PC-3 (cell line): ENCODE measurements at regions not wholly inside any gene's neighbourhood (a gene's known extent, or its start where the extent isn't known, plus 50 kb on each side); places are given as distances from the start of the nearest gene placed in this dataset.

Experiments used
- ATAC-seq: fragments of 200-7000 bp; cut with Tn5 transposase; 2 replicates; pipeline ENCODE4 v1.9.1; 2020; ENCODE audit warnings: mild to moderate bottlenecking, moderate library complexity
- BruUV-seq: library from RNA; stranded (reverse); fragments of 400-500 nt; replicated peaks from 2 replicates; lab custom pipeline; 2021; lab: Mats Ljungman, UMichigan
- CTCF ChIA-PET: fragments of 300-600 bp; sonication (Branson Sonifier 250); formaldehyde crosslinking; loops from one replicate; lab custom pipeline; 2022; ENCODE audit warnings: antibody characterized with exemption; lab: Charles Lee
- POLR2A ChIA-PET: fragments of 300-600 bp; sonication (Branson Sonifier 250); formaldehyde crosslinking; loops from one replicate; lab custom pipeline; 2022; ENCODE audit warnings: antibody characterized with exemption; ENCODE audit not compliant: unreplicated experiment; lab: Charles Lee
- DNase-seq: peaks from one replicate; pipeline ENCODE4 v3.0.0-alpha.2; 2015
- H2AFZ ChIP-seq: fragments of 300-600 bp; sonication (generic); 2 replicates; pipeline ENCODE4 v1.6.0; 2016; ENCODE audit warnings: antibody characterized with exemption, low read length
- H3F3A ChIP-seq: fragments of 300-600 bp; sonication (generic); one replicate; pipeline ENCODE4 v1.6.0; 2017; ENCODE audit warnings: antibody characterized with exemption, low read length, control low read depth, mild to moderate bottlenecking; ENCODE audit not compliant: unreplicated experiment
- H3K27ac ChIP-seq: fragments of 300-600 bp; sonication (generic); 2 replicates; pipeline ENCODE4 v1.5.1; 2016; ENCODE audit warnings: mild to moderate bottlenecking, low read length
- H3K27me3 ChIP-seq: fragments of 300-600 bp; sonication (generic); 2 replicates; pipeline ENCODE4 v1.6.1; 2016; ENCODE audit warnings: low read length, mixed read lengths
- H3K36me3 ChIP-seq: fragments of 300-600 bp; sonication (generic); 2 replicates; pipeline ENCODE4 v1.6.1; 2016; ENCODE audit warnings: low read depth, mixed run types, low read length, mixed read lengths
- H3K4me1 ChIP-seq: fragments of 300-600 bp; sonication (generic); 2 replicates; pipeline ENCODE4 v1.5.1; 2016; ENCODE audit warnings: low read length; ENCODE audit not compliant: insufficient read depth
- H3K4me2 ChIP-seq: fragments of 300-600 bp; sonication (generic); 2 replicates; pipeline ENCODE4 v1.6.0; 2016; ENCODE audit warnings: low read length
- H3K4me3 ChIP-seq: fragments of 300-600 bp; sonication (generic); 2 replicates; pipeline ENCODE4 v1.5.1; 2016; ENCODE audit warnings: mild to moderate bottlenecking, low read length, mixed read lengths
- H3K79me2 ChIP-seq: fragments of 300-600 bp; sonication (generic); 2 replicates; pipeline ENCODE4 v1.6.1; 2017; ENCODE audit warnings: low read length, mixed read lengths
- H3K9ac ChIP-seq: fragments of 300-600 bp; sonication (generic); 2 replicates; pipeline ENCODE4 v1.6.0; 2016; ENCODE audit warnings: mild to moderate bottlenecking, low read length
- H3K9me2 ChIP-seq: fragments of 300-600 bp; sonication (generic); replicated peaks from 2 replicates; pipeline ENCODE4 v1.6.1; 2016; ENCODE audit warnings: mixed run types, low read length, mixed read lengths
- H3K9me3 ChIP-seq: fragments of 300-600 bp; sonication (generic); 2 replicates; pipeline ENCODE4 v1.6.1; 2016; ENCODE audit warnings: low read length, mixed read lengths
- H4K20me1 ChIP-seq: fragments of 300-600 bp; sonication (generic); 2 replicates; pipeline ENCODE4 v1.6.1; 2016; ENCODE audit warnings: low read length, mixed read lengths
- EZH2 ChIP-seq: fragments of 300-600 bp; sonication (generic); IDR thresholded peaks from one replicate; pipeline ENCODE4 v1.6.1; 2017; ENCODE audit warnings: antibody characterized with exemption, mild to moderate bottlenecking, low read length; ENCODE audit not compliant: unreplicated experiment
- EZH2phosphoT487 ChIP-seq: fragments of 300-600 bp; sonication (generic); IDR thresholded peaks from 2 replicates; pipeline ENCODE4 v1.6.1; 2018; ENCODE audit warnings: mild to moderate bottlenecking, antibody characterized with exemption, low read length, borderline replicate concordance
- intact Hi-C: fragments of 100-400 bp; cut with micrococcal nuclease; formaldehyde crosslinking; loops from 2 replicates; pipeline ENCODE4 v1.9.0; 2023
- TF ChIP-seq, protein P1 (sequence below): fragments of 300-600 bp; sonication (generic); conservative IDR thresholded peaks from 2 replicates; pipeline ENCODE4 v1.5.1; 2017; ENCODE audit warnings: antibody characterized with exemption, low read depth, mild to moderate bottlenecking, low read length

DNA sequence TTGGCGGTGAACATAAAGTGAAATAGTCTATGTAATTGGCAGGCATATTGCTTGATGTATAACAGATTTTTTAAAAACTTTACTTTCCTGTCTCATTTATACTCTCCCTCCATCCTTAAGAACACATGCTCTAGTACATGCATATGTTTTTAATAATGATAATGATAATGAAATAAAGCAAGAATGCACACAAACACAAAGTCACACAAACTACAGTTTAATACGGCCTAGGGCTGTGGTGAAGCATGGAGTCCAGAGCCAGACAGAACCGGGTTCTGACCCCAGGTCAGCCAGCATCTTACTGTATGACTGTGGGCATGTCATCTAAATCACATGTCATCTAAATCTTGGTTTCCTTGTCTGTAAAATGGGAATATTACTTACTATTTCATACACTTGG, 324.9 kb upstream of the NFIA start:
- Histone ChIP-seq H3K4me2 (no peak overlapping the region), H3K36me3 (no peaks in the 10 kb centered on the region), H3K4me1 (no peaks in the 10 kb centered on the region), H2AFZ (no peak overlapping the region), H3K4me3 (no peak overlapping the region), H3K9me2 (no peaks in the 10 kb centered on the region), H3F3A (no peaks in the 10 kb centered on the region), H3K9me3 (no peaks in the 10 kb centered on the region), H3K79me2 (no peaks in the 10 kb centered on the region), H3K27me3 (peaks cover 34% of the 10 kb centered on the region), H4K20me1 (no peaks in the 10 kb centered on the region), H3K27ac (no peak overlapping the region), H3K9ac (no peak overlapping the region)
- intact Hi-C loops = no loop called here
- no peak for TF ChIP-seq EZH2
- TF ChIP-seq, protein P1, sequence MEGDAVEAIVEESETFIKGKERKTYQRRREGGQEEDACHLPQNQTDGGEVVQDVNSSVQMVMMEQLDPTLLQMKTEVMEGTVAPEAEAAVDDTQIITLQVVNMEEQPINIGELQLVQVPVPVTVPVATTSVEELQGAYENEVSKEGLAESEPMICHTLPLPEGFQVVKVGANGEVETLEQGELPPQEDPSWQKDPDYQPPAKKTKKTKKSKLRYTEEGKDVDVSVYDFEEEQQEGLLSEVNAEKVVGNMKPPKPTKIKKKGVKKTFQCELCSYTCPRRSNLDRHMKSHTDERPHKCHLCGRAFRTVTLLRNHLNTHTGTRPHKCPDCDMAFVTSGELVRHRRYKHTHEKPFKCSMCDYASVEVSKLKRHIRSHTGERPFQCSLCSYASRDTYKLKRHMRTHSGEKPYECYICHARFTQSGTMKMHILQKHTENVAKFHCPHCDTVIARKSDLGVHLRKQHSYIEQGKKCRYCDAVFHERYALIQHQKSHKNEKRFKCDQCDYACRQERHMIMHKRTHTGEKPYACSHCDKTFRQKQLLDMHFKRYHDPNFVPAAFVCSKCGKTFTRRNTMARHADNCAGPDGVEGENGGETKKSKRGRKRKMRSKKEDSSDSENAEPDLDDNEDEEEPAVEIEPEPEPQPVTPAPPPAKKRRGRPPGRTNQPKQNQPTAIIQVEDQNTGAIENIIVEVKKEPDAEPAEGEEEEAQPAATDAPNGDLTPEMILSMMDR = no peak
- TF ChIP-seq EZH2phosphoT487 = no peak
- ChIA-PET CTCF (no interaction called here), POLR2A (no interaction called here)
- DNase-seq = no peak
- ATAC-seq = no peak
- no TSS peak for BruUV-seq

- BruUV-seq = no TSS peak
- no peak overlapping the region for H3K4me2 ChIP-seq
- no peak overlapping the region for H3K4me3 ChIP-seq
- no peak for ATAC-seq
- no peaks in the 10 kb centered on the region for H3K36me3 ChIP-seq
- peaks cover 31% of the 10 kb centered on the region for H3K27me3 ChIP-seq
- H3K9ac ChIP-seq = no peak overlapping the region
- CTCF ChIA-PET = no interaction called here
- H4K20me1 ChIP-seq = no peaks in the 10 kb centered on the region
- intact Hi-C loops = no loop called here
- DNase-seq = no peak
- POLR2A ChIA-PET = no interaction called here
- TF ChIP-seq, protein P1 = no peak
- no peak for TF ChIP-seq EZH2phosphoT487
- H2AFZ ChIP-seq = no peak overlapping the region
- H3K79me2 ChIP-seq = no peaks in the 10 kb centered on the region
- H3K4me1 ChIP-seq = no peaks in the 10 kb centered on the region
- no peaks in the 10 kb centered on the region for H3K9me3 ChIP-seq
- H3K9me2 ChIP-seq = no peaks in the 10 kb centered on the region
- no peaks in the 10 kb centered on the region for H3F3A ChIP-seq
- no peak overlapping the region for H3K27ac ChIP-seq
Observed at GRCh38 chr1:60753036-60753900, 329.1 kb upstream of the NFIA start.

- Histone ChIP-seq H3K27ac (no peak overlapping the region), H3K27me3 (peaks cover 32% of the 10 kb centered on the region), H3K79me2 (no peaks in the 10 kb centered on the region), H3K9me3 (no peaks in the 10 kb centered on the region), H3K9ac (no peak overlapping the region), H3K9me2 (no peaks in the 10 kb centered on the region), H3K4me1 (no peaks in the 10 kb centered on the region), H3K4me3 (no peak overlapping the region), H3F3A (no peaks in the 10 kb centered on the region), H4K20me1 (no peaks in the 10 kb centered on the region), H3K4me2 (no peak overlapping the region), H2AFZ (no peak overlapping the region), H3K36me3 (no peaks in the 10 kb centered on the region)
- CTCF ChIA-PET = no interaction called here
- ATAC-seq (no peak), DNase-seq (no peak)
- intact Hi-C loops = no loop called here
- POLR2A ChIA-PET = no interaction called here
- BruUV-seq = no TSS peak
- TF ChIP-seq EZH2phosphoT487 (no peak), EZH2 (no peak)
- TF ChIP-seq, protein P1 = no peak
Observed at GRCh38 chr1:60751306-60751705, 331.1 kb upstream of the NFIA start.
